Omental fat pad (tissue), 3 donors: ENCODE measurements at regions not wholly inside any gene's neighbourhood (a gene's known extent, or its start where the extent isn't known, plus 50 kb on each side); places are given as distances from the start of the nearest gene placed in this dataset.

Experiments
- ATAC-seq: fragments of 150-250 bp; one replicate; pipeline ENCODE4 v1.9.1; 2016; ENCODE audit warnings: mild to moderate bottlenecking, moderate library complexity; ENCODE audit not compliant: low FRiP score
- DNase-seq: peaks from one replicate; pipeline ENCODE4 v3.0.0-alpha.2; 2019; ENCODE audit warnings: low spot score
- CTCF ChIP-seq, 3 donors: fragments of 450-650 bp; IDR thresholded peaks; one replicate each; pipeline ENCODE4 v1.5.1; 2016 to 2017; ENCODE audit warnings: antibody characterized with exemption in 3 of 3, mild to moderate bottlenecking in 3 of 3, moderate library complexity in 2 of 3

GRCh38 chr5:8523501-8523900 lies 654.6 kb downstream of the MTRR start:
- DNase-seq = no peak
- no peak for ATAC-seq
- TF ChIP-seq CTCF (IDR thresholded peaks at IDR 0.05) = no peak

GRCh38 chr5:8525819-8526218 lies 656.9 kb downstream of the MTRR start:
- TF ChIP-seq CTCF (IDR thresholded peaks at IDR 0.05) = no peak
- DNase-seq (no peak), ATAC-seq (no peak)

GRCh38 chr5:8528106-8528505 lies 659.2 kb downstream of the MTRR start:
- no peak for ATAC-seq
- DNase-seq = no peak
- TF ChIP-seq CTCF (IDR thresholded peaks at IDR 0.05) = no peak

GRCh38 chr5:8538821-8539220 lies 669.9 kb downstream of the MTRR start:
- no peak for TF ChIP-seq CTCF (IDR thresholded peaks at IDR 0.05)
- no peak for ATAC-seq
- no peak for DNase-seq

- DNase-seq = no peak
- ATAC-seq = no peak
- TF ChIP-seq CTCF (IDR thresholded peaks at IDR 0.05) = no peak
Observed at GRCh38 chr5:8540317-8540716, 671.4 kb downstream of the MTRR start.

- DNase-seq (no peak), ATAC-seq (no peak)
- no peak for TF ChIP-seq CTCF (IDR thresholded peaks at IDR 0.05)
Observed at GRCh38 chr5:8550921-8551320, 682.0 kb downstream of the MTRR start.

- ATAC-seq (no peak), DNase-seq (no peak)
- TF ChIP-seq CTCF (IDR thresholded peaks at IDR 0.05) = no peak
Observed at GRCh38 chr5:8553364-8553763, 684.4 kb downstream of the MTRR start.
